RKO (cell line): ENCODE measurements at regions not wholly inside any gene's neighbourhood (a gene's known extent, or its start where the extent isn't known, plus 50 kb on each side); places are given as distances from the start of the nearest gene placed in this dataset.
A peak's percentile ranks its signal among the peaks of the same experiment; 100 is the strongest.
"Not testable (repeated sequence)": the region's sequence is repeated elsewhere in the genome, so short reads cannot be mapped to it uniquely, and the experiment has no call there.

Experiments
- DNase-seq: peaks from one replicate; pipeline ENCODE4 v3.0.0-alpha.2; 2016; ENCODE audit warnings: low spot score

DNA sequence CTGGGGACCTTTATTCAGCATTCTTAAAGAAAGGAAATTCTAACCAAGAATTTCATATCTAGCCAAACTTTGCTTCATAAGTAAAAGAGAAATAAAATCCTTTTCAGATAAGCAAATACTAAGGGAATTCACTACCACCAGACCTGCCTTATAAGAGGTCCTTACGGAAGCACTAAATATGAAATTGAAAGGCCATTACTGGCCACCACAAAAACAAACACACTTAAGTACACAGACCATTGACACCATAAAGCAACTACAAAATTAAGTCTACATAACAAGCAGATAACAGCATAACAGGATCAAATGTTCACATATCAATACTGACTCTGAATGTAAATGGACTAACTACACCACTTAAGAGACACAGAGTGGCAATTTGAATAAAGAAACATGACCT is 361.4 kb upstream of the POU5F2 start:
- no peak for DNase-seq

DNA sequence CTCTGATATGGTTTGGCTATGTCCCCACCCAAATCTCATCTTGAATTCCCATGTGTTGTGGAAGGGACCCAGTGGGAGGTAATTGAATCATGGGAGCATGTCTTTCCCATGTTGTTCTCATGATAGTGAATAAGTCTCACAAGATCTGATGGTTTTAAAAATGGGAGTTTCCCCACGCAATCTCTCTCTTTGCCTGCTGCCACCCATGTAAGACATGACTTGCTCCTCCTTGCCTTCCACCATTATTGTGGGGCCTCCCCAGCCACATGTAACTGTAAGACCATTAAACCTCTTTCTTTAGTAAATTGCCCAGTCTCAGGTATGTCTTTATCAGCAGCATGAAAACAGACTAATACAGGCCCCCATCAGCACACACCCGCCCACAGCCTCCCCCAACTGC is 356.0 kb upstream of the POU5F2 start:
- DNase-seq, result not testable (repeated sequence)

DNA sequence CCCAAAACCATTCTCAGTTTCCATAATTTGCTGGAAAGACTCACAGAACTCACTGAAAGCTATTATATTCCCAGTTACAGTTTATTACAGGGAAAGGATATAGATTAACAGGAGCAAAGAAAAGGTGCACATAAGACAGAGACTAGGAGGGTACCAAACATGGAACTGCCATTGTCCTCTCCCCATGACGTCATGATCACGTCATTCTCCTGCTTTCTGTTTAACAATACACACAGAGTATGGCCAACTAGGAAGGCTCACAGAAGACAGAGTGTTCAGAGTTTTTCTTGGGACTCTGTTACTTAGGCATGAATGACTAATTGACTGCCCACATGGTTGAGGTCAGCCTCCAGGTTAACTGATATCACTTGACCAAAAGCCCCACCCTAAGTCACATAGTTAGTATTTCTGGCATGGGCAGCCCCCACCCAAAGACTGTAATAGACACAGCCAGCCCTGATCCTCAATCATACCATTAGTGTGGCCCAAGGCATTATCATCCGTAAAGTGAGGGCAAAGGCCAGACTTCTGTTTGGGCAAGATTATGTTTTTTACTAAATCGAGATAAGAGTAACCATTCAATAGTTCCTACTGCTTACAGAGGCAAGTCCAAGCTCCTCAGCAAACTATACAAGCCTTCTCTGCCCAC is 353.5 kb upstream of the POU5F2 start:
- no peak for DNase-seq

DNA sequence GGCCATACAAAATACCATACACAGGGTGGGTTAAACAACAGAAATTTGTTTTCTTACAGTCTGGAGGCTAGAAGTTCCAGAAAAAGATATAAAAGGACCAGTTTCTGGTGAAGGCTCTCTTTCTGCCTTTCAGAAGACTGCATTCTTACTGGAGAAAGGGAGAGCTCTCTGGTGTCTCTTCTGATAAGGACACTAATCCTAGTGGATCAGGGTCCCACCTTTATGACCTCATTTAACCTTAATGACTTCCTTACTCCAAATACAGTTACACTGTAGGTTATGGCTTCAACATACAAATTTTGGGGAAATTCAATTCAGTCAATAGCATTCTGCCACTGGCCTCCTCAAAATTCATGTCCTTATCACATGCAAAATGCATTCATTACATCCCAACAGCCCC is 351.9 kb upstream of the POU5F2 start:
- no peak for DNase-seq

DNA sequence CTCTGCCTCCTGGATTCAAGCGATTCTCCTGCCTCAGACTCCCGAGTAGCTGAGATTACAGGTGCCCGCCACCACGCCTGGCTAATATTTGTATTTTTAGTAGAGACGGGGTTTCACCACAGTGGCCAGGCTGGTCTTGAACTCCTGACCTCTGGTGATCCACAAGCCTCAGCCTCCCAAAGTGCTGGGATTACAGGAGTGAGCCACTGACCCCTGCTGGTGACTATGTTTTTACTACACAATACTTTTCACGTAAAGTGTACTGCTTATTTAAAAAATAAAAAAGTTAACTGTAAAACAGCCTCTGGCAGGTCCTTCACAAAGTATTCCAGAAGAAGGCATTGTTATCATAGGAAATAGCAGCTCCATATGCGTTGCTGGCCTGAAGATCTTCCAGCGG is 345.2 kb upstream of the POU5F2 start:
- DNase-seq, result peak; percentile 30

DNA sequence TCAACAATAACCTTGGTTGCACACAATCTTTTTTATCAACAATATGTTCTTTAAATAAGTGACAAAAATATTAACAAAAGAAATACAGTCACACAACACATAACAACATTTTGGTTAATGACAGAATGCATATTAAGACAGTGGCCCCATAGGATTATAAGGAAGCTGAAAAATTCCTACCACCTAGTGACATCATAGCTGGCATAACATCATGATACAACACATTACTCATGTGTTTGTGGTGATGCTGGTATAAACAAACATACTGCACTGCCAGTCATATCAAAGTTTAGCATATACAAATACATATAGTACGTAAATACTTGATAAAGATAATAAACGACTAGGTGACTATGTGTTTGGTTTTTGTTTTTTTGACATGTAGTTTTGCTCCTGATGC is 344.8 kb upstream of the POU5F2 start:
- peak; percentile 14 for DNase-seq

DNA sequence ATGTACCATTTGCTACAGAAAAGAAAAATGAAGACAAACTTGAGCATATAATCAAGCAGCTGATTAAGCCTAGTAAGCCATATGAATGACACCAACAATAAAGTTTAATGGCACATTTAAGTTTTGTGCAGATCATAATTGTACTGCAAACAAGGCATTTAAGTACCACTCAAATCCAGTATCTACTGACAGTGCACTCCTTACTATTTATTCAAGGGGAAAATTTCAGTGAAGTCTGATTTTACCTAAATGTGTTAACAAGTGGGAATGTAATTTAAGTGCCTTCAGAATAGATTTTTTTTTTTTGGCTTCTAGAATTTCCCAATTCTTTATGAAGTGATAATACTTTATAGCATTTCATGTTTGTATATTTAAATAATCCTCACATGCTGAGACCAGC is 341.0 kb upstream of the POU5F2 start:
- DNase-seq, result no peak

DNA sequence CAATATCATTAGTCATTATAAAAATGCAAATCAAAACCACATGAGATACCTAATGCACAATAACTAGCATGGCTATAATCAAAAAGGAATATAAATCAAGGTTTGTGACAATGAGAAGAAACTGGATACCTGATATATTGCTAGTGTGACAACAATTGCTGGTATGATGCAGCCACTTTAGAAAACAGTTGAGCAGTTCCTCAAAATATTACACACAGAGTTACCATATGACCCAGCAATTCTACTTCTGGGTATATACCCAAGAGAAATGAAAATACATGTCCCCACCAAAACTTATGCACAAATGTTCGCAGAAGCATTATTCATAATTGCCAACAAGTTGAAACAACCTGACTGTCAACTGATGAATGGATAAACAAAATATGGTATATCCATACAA is 339.7 kb upstream of the POU5F2 start:
- no peak for DNase-seq

DNA sequence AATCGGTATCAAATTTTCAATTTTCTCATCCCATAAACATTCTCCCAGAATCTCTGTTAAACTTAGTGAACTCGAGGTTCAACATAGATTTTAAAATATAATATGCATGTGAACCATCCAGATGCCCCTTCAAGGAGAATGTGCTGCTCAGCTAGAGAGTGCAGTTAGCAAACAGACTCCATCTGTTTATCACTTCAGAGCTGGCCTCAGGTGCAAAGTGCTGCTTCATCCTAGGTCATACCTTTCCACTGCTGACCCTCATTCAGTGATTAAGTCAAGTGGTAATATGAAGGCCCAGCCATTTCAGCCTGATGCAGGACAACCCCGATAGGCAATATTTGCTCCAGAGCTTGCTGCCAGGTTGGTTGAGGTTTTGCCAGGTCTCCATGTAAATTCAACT is 339.0 kb upstream of the POU5F2 start:
- DNase-seq, result no peak

DNA sequence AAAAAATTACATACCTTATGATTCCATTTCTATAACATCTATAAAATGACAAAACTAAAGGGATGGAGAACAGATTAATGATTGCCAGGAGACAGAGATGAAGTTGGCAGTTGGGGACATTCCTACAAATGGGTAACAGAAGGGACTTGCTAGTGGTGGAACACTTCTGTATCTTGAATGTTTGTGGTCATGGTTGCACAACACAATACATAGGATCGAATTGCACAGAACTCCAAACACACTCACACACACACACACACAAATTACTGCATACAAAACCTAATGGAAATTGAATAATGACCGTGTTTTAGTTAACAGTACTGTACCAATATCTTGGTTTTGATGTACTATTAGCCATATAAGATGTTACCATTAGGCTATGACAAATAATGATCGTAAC is 330.7 kb upstream of the POU5F2 start:
- DNase-seq, result no peak

DNA sequence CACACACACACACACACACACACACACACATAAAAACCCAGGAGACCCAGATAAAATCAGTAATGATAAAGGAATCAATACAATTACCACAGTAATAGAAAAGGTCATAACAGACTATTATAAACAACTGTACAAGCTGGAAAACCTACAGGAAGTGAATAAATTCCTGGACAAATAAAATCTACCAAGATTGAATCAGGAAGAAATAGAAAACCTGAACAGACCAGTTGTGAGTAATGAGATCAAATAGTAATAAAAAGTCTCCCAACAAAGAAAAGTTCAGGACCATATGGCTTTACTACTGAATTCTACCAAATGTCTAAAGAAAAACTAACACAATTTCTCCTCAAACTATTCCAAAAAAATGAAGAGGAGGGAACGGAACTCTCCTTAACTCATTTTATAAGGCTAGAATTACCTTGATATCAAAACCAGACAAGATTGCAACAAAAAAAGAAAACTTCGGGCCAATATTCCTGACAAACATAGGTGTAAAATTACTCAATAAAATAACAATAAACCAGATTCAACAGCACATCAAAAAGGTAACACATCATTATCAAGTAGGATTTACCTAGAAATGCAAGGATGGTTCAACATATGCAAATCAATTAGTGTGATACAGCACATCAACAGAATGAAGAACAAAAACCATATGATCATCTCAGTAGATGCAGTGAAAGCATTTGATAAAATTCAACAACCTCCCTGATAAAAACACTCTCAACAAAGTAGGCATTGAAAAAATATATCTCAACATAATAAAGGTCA is 325.2 kb upstream of the POU5F2 start:
- DNase-seq, result no peak

DNA sequence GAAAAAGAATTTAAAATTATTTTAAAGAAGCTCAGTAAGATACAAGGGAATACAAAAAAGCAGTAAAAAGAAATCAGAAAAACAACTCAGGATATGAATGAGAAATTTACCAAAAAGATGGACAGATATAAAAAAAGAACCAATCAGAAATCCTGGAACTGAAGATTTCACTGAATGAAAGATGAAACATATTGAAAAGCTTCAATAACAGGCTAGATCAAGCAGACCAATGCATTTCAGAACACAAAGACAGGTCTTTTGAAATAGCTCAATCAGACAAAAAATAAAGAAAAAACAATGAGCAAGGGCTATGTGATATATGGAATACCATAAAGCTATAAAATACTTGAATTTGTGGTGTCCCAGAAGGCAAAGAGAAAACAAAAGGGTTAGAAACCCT is 322.6 kb upstream of the POU5F2 start:
- DNase-seq, result no peak

DNA sequence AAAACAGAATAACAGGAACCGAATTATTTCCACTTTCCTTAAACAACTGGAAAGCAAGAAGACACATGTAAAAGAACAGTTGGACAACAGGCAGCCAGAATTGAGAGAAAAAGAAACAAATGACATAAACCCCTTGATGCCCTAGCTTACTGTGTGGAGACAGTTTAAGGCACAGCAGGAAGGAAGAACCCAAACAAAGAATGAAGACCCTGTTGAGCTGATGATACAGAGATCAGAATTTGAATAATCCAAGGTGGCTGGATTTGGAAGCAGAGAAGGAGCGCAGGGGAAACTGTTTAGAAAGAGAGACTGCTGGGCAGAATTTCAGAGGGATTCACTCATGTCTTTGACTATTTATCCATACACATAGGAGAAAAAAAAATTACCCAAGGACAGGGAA is 316.3 kb upstream of the POU5F2 start:
- no peak for DNase-seq

DNA sequence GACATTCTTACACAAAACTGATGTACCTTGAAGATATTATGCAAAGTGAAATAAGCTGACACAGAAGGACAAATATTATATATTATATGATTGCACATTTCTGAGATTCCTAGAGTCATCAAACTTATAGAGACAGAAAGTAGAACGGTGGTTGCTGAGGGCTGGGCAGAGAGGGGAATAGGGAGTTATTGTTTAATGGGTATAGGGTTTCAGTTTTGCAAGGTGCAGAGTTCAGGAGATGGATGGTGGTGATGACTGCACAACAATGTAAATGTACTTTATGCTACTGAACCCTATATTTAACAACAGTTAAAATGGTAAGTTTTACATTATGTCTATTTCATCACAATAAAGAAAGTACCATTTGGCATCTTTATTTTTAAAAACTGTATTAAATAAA is 315.8 kb upstream of the POU5F2 start:
- no peak for DNase-seq

DNA sequence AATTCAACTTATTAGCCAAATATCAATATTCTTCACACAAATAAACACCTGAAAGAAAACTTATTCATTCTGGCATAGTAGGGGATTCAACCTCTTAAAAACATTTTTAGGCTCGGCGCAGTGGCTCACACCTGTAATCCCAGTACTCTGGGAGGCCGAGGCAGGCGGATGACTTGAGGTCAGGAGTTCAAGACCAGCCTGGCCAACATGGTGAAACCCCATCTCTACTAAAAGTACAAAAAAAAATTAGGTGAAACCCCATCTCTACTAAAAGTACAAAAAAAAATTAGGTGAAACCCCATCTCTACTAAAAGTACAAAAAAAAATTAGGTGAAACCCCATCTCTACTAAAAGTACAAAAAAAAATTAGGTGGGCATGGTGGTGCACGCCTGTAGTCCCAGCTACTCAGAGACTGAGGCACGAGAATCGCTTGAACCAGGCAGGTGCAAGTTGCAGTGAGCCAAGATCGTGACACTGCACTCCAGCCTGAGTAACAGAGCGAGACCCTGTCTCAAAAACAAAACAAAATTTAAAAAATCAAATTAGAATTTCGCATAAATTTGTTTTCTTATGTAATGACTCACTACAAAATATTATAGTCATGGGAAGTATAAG is 308.0 kb upstream of the POU5F2 start:
- not testable (repeated sequence) for DNase-seq

DNA sequence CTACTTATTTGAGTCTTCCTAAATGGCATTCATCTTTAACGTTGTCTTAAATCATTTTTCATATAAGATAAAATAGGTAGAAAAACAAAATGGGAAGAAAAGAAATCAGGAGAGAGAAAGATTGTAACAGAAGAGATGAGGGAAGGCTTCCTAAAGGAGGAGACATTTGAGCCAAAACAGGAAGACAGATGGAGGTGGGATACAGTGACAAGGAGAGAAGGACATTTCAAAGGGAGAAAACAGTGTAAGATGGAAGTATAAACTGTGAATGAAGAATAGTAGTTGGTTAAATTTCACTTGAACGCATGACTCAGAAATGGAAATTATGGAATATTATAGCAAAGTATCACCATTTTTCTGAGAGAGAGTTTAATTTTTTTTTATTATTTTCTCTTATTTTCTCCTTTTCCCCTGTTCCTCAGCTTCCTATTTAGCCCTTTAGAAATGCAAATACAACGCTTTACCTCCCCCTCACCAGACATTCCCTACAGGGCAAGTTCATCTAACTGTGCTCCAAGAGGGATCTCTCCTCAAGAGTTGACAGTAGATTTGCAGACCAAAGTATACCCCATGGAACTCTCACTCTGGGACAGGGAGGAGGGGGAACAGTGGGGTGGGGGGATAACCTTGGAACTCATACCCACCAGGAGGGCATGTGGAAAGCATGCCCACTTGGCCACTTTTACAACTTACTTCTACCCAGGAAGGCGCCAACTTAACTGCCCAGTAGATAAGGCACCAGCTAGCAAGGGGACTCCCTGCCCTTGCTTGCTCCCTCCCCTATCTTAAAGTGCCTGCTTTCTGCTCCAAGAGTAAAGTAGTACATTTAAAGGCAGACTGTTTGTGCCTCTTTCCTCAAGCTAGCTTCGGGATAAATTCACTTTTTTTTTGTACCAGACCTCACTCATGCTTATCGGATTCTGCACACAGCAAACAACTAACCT is 304.7 kb upstream of the POU5F2 start:
- DNase-seq, result no peak

DNA sequence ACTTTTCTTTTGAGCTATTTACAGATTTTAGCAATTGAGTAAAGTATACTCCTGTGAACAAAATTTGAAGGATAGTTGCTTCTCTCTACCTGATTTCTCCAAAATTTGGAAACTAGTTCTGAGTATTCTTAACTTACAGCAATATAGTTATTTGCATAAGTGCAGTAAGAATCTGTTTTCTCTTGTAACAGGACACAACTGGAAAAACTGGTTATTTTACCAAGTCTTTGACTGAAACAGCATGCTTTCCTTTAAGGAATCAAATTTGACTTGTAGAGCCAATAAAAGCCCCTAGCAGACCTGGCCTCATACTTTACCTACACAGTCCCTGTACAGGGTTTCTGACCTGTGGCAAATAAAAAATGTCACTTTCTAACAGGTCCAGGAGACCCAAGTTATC is 301.9 kb upstream of the POU5F2 start:
- DNase-seq, result no peak

DNA sequence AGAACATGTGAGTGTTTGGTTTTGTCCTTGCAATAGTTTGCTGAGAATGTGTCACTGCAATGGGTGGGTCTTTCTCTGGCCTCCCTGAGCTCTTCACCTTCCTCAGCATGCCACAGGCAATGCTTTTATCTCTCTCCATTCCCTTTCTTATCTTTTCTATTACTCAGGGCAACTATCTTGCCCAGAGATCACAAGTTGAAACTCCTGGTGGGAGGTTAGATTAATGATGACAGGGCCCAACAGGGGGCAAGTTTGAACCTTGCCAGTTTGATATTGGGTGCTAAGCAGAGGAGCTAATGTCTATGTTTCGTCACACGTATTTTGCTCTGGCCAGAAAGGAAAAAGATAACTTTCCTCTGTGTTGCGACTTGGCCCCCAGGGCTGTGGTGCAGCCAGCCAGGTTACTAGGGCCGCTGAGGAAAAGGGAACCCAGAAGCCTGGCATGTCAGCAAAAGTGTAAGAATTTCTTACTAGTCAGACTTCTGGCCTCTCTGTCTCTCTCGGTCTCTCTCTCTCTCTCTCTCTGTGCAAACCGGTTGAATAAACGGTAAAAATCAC is 299.3 kb upstream of the POU5F2 start:
- DNase-seq, result no peak

DNA sequence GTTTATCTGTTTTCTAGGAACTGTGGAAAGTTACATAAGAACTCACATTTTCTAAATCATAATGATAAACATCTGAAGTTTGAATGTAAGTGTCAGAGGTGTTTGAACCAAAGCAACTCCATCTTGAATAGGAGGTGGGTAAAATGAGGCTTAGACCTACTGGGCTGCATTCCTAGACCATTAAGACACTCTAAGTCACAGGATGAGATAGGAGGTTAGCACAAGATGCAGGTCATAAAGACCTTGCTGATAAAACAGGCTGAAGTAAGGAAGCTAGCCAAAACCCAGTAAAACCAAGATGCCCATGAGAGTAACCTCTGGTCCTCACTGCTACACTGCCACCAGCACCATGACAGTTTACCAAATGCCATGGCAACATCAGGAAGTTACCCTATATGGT is 297.7 kb upstream of the POU5F2 start:
- no peak for DNase-seq

DNA sequence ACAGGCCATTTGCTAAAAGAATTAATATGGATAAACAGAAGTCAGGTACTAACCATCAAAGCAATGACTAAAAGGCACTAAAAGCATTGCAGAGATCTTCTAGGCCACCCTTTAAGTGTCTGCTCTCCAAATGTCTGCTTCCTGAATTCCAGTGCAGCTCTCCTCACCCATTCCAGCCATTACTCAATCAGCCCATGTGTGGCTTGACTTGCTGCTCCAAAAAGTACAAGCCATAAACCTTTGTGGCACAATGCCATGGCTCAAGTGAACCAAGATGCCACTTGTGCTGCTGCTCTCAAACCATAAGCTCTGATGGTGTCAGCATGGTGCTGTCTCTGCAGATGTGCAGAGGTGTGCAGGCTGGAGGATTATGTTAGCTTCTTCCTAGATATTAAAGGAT is 290.2 kb upstream of the POU5F2 start:
- no peak for DNase-seq

DNA sequence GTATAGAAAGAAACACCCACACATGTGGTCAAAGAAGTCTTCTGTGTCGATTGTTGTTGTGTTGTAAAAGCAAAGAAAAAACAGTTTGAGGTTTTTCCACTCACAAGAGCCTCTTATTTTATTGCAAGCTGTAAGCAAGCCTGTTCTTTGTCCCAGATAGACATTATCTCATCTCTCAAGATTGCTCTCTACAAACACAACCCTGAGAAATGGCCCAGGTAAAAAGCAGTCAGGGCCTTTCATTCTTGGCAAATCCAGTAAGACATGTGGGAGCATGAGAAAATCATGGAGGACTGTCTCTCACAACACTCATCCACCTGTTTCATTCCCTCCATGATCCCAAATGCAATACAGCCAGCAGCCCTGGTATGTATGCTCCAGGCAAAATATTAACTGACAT is 286.6 kb upstream of the POU5F2 start:
- no peak for DNase-seq

DNA sequence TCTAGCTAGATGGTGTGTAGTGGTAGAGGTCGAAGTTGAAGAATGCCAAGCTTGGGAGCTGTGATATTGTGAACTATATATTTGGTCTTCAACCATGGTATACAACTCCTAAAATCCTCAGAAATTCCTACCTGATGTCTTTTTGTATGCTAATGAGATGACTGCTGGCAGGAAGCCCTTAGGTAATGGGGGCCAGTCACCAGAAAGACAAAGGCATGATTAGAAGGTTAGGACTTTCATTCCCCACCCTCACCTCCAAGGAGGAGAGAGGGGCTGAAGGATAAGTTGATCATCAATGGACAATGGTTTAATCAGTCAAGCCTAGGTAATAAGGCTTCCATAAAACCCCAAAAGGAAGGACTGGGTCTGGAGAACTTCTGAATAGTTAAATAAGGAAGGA is 285.7 kb upstream of the POU5F2 start:
- no peak for DNase-seq
